IPS DF 4.7 (cell line): ENCODE measurements at regions not wholly inside any gene's neighbourhood (a gene's known extent, or its start where the extent isn't known, plus 50 kb on each side); places are given as distances from the start of the nearest gene placed in this dataset.

ENCODE experiments used
- DNase-seq: peaks from one replicate; pipeline ENCODE4 v3.0.0-alpha.2; 2013; ENCODE audit warnings: low spot score; ENCODE audit errors: extremely low read depth

DNA sequence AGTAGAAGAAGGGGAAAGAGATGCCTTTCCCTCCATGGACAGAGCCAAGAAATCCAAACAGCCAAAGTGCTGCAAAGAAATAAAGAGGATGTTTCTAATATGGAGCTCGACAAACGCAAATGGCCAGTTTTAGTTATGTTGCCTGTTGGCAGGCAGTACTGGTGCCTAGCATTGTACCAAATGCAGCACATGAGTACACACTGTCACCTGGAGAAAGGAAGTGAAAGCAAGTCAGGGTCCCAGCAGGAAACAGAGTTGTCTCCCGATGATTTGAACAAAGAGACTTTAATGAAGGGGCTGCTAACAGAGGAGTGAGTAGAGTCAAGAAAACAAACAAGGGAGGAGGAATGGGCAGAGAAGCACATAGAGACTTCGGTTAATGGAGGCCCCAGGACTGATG lies 623.0 kb downstream of the BCL11A start:
- DNase-seq = no peak

DNA sequence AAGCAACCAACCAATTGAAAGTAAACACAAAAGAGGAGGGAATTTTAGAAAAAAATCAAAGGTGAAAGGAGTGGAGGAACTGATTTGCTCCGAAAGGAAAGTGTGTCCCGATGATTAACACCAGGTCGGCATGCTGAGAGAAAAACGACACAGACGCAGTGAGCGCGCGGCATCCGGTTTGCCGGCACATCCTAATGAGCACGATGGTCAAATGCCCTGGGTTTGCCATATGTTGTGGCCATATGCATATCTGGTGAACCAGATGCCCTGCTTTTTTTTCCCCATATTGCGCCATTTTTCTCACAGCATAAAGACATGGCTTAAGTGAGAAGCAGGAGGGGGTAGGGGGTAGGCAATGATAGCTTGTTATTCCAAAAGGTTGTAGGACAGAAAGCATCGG lies 626.7 kb downstream of the BCL11A start:
- DNase-seq = no peak

DNA sequence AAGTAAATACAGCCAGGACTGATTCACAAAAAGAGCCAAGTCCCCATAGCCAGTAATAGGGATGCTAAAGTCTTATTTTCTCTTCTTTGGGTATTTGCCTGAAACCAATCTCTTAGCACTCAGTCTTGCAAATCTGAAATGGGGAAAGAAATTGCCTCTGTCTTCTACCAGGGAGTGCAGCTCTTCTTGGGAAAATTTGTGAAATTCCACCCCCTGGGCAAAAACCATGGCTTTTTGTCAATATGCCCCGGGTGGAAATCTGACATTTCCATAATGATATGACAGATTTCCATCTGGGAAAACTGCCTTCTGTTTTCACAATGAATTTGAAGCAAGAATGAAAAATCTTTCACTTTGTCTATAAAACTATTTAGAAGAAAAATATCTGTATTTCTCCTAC lies 628.1 kb downstream of the BCL11A start:
- DNase-seq = no peak

DNA sequence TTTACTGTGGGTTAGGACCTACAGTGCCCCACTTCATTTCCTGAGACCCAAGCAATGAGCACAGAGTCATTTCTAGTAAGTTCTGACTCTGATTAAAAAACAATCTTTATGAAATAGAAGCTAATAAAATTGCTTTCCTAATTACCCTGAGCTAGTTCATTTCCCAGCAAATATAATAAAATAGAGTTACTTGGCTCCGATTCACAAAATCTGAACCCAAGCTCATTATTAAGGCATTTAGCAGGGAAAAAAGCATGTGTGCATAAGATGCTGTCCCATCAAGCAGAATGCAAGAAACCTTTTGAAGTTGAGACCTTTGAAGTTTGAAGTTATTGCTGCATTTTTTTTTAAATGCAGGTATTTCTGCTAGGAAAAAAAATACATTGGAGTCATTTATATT lies 629.1 kb downstream of the BCL11A start:
- DNase-seq = no peak

DNA sequence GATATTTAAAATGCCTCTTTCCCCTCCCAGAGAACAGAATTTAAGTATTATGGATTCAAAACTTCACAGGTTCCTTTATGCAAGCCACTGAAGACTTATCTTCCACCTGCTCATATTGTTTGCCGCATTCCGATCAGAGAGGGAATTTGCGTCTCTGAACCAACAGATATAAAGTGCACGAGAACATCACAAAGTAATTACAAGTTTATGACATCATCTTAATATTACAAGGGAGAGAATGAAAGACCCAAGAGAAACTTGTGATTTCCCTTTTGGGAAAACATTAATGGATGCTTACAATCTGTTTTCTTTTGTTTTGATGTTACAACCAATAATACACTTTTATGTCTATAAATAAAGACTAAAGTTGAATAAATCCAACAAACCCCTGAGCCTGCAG lies 631.0 kb downstream of the BCL11A start:
- DNase-seq = no peak

DNA sequence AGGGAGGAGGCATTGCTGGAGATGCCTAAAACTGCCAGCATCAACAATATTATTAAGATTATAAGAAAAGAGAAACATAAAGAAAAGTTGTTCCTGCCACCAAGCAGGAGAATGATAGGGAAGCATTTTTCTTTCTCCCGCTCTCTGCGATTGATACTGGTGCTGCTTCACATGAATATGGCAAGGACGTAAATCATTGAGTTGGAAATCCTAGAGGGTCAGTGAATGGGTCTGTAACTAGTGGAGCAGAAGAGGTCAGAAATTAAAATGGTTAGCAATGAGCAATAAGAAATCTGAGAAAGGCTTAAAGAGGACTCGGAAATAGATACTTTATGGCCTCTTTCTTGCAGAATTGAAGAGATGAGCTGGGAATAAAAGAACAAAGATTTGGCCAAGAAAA lies 631.7 kb downstream of the BCL11A start:
- DNase-seq = no peak

DNA sequence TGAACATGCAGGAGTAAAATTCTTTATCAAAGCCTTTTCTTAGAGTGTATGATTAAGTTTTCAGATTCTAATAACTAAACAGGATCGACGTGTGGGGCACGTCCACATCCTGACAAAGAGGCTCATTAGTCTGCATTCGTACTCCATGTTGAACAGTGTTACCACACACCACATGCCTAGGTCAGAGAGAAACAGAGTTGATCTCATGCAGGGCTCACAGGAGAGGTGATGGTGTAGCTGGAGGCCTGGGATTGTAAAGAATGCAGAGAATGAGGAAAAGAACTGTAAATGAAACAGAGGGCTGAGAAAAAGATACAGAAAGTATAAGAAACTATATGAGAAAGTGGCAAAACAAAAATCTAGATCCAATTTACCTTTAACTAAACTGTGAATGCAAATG lies 632.5 kb downstream of the BCL11A start:
- DNase-seq = no peak

DNA sequence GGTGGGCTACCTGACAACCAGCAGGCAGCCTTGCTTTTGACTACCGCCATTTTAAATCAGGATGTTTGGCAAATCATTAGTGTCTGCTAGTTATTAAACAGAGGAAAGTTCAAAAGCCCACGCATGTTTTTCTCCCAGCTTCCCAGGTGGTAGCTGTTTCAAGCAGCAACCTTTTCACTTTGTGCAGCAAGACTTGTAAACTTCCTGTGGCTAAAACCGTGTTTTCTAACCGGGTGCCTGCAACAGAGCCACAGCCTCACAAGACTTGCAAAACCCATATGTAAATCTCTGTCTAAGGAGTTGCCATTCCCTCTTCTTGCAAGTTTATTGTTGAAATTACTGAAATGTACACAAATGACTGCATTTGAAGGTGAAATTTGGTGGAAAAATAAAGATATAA lies 633.1 kb downstream of the BCL11A start:
- no peak for DNase-seq

DNA sequence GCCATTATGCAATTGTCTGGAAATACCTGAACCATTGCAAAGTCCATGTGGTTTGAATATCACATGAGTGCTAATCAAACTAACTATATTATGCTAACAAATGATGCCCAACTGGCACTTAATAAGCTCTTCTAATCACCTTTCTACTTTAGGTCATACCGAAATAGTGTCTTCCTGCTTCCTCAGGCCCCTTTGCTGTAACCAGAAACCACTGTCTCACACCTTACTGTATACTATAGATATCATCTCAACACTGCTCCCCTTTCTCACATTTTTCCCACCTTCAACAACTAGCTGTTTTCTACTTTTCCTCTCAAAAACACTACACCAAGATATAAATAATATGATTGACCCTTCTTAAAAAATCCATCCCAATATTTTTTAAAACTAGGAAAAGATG lies 633.9 kb downstream of the BCL11A start:
- DNase-seq = no peak

DNA sequence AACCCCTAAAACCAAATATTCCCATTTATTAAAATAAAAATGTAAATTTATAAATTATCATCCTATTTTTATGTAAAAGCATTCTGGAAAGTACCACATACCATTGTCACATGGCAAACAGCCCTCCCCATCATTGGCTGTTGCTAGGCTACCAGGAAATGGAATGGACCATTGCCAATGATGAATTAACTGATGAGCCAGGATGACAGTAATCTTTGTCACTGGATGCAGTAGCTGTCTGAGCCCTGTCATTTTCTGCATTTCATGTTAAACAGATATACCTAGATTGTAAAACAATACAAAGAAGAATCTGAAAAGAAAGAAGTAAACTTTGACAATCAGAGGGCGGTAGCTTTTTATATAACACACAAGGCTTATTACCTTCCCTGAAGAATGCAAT lies 641.4 kb downstream of the BCL11A start:
- DNase-seq = no peak

DNA sequence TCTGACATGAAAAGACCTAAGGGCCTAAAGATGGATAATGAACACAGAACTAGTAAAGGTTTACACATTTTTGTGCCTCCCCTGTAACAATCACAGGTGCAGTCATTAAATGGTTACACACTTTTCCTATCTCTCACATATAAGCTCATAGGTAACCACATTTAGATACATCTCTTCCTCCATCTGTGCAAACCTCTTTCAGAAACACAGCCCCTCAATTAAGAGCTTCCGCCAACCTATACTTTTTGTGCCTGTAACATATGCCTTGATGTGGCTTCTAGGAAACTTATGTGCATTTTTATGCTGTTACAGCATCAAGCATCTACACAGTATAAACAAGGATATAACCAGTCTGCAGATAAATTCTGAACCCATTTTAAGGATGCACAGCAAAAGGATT lies 643.3 kb downstream of the BCL11A start:
- no peak for DNase-seq

DNA sequence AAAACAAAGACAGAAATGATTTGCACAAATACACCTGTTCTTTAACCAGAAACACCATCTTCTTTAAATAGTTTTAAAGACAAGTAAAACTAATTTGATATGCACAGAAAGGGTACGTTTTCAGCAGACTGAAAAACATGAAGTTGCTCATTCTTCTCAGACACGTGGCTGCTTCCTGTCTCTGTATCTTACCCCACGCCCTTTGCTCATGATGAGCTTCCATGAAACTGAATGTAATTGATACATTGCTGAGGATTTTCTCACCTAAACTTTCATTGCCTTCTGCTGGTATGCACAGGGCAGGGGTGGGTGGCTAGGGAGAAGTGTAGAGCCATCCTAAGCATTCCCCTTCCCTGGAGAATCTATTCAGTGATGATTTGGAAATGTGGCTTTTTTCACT lies 644.3 kb downstream of the BCL11A start:
- DNase-seq = no peak

DNA sequence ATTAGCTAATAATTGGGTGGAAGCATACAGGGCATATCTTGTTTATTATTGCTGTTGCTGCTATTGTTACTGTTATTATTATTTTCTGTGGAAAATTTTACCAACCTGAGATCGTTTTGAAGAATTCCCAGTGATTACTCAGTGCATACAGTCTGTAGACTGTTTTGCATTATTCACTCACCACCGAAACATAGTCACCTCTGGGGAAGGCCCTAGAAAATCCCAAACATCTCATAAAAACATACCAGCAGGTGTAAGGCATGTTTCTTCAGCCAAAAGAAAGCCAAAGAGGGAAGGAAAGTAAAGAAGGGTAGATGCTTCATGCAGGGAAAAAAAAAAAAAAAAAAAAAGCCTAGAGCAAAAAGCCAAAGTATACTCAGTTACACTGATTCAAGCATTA lies 647.7 kb downstream of the BCL11A start:
- DNase-seq = no peak

DNA sequence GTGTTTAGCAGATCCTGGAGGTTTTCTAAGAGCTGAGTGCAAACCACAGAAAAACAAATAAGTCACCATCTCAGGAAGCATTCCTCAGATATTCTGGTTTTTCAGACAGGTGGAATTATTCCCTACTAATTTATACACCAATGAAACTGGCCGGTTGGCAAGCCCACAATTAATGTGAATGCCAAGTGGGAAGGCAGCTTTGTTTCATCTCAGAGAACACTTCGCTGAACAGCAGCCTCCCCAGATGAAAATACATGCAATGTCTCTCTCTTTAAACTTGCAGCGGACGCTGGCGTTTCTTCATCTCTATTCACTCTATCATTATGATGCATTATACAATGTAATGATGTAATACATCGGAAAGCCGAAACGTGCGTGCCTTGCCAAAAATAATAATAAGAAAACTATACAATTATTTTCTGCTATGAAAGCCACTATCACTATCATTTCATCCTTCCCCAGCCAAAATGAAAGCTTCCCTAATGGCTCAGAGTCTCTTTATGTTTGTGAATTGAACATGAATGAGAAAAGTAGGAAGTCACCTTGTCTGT lies 649.4 kb downstream of the BCL11A start:
- no peak for DNase-seq

DNA sequence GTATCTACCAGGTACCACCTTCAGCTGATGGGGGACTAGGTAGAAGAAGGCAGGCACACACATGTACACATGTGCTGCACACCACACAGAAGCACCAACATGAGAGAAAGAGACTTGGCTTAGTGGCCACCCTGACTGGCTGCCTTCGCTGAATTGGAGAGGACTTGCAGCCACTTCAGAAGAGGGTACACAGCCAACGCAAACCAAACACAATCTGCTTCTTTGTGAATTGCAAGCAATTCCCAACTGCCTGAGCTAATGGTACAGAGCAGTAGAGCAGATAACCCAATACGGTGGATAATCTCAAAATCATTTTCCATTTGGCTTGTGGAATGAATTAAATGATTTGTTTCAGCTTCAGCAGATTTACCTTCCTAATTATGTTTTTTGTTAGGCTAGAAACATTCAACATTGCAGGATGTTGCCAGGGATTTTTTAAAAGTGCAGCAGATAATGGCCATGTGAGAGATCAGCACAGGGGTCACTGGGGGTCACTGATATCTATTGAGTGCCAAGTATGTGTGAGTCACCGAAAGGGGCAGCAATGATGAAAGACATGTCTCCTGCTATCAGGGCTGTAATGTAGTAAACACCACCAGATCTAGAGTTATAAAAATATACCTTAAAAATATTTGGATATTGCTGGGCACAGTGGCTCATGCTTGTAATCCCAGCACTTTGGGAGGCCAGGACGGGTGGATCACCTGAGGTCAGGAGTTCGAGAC lies 652.6 kb downstream of the BCL11A start:
- DNase-seq = no peak

DNA sequence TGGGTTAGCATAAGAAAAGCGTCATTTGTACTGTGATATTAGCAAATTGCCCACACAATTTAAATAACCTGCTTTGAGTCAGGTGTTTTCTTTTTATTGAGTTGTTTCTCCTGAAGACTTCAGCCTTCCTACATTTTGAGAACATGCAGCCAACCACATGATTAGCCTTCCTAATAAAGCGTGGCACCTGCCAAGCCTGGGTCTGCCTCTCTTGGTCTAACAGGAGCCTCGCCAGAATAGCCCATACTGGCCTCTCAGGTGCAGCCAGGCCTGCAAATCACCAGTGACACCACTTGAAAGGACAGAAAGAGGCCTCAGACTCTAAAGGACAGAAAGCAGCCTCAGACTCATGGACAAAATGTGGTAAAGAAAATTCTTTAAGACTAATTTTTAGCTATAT lies 653.8 kb downstream of the BCL11A start:
- DNase-seq = no peak

DNA sequence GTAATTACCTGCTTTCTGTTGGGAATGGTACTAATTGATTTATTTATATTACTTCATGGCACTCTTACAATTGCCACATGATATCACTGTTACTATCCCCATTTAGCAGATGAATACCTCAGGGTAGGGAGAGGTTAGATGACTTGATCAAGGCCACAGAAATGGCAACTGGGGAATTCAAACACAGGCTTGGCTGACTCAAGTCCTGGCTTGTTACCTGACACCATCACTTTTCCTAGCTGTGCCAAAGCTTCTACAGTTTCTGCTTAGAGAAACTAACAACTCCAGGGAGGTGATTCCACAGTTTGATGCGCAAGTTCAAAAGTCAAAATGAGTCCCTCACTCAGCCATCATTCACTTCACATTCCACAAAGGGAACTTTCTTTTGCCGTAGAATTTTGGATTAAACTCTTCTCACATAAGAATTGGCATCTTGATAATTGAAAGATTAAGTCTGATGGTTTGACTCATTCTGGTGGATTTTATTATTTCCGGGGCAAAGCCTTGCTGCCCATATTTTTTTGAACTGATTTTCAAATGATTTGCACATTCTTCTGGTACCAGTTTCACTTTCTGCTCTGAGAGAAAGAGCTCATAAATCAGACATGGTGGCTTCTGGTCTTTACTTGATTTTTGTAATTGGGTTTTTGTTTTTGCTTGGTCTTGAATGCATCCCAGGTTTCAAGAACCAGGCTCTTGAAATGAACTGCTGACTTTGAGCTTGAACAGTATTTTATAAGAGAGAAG lies 656.8 kb downstream of the BCL11A start:
- DNase-seq = no peak

DNA sequence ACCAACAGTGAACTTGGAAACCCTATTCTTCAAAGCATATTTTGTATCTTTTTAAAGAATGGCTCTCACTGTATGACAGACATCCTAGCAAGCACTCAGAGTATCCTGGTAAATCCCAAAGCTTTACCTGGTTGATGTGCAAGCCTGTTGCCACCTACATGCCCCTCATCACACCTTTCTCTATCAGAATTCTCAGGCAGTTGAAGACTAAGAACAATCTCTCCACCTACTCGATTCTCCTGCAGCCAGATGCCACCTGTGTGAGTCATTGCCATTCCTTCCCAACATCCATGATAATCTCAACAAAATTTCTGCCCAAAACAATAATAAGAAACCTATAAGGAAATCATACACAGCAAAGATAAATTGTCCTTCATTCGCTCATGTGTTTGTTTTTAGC lies 659.8 kb downstream of the BCL11A start:
- DNase-seq = no peak

DNA sequence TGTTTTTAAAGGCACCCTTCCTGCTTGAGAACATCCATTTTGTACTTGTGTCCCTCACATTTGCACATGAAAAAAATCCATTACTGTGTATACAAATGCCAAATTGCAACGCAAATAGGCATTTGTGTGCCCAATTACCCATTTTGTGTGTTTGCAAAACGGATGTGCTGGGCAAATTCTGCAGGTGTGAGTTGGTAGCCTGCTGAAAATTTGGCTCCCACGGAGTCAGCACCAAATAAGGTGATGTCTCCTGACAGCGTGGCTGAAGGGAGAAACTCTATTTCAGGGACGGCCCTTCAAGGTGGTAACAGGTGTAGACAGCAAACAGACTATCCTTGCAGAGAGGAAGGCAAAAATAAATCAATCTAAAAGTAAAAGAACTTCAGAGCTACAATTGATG lies 661.1 kb downstream of the BCL11A start:
- no peak for DNase-seq

DNA sequence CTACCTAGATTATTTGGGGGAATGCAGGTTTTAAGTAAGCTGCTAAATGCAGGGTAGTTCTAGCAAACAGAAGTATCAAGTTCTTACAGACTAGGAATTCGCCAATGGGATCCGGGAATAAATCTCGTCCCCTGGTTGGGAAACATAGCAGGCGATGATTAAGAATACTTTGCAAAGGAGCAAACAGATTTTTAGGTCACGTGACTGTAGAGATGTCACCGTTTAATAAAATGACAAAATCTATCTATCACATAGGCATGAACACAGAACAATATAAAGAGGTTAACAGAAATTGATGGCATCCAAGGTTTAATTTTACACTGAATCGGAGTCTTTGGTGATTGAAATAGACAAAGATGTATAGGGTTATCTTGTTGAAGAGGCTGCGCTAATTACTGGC lies 664.1 kb downstream of the BCL11A start:
- DNase-seq = no peak

DNA sequence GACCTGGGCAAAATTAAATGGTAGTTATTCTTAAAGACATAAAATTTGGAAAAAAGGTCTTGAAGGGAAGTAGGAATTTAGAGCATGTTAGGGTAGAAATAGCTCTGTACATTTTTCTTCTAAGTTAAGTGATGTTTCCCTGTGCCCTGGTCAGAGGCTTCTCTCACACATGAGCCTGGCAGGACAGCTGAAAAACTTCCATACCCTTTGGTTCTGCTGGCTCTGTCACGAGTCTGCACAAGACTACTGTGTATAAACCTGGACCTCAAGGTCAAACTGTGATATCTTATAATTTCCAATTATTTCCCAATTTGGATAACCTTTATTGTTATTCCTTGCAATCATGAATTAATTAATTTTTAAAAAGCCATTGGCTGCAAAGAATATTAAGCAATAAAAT lies 664.7 kb downstream of the BCL11A start:
- DNase-seq = no peak

DNA sequence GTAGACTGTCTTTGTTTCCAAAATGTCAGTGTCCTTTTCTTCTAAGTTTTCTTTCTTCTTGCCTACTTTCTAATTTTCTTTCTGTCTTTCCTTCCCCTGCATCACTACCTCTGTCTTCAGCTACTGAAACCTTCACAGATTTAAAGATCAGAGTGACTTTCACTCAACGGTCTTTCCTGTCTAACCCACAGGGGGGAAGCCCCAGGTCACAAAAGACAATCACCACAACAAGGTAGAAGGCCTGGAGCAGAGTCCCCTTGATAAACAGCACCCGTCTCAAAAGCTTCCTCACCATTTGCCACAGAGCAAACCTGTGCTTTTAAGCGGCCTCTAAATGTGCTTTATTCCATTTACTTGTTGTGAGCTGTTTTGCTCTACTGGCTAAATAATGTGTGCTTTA lies 665.4 kb downstream of the BCL11A start:
- no peak for DNase-seq

DNA sequence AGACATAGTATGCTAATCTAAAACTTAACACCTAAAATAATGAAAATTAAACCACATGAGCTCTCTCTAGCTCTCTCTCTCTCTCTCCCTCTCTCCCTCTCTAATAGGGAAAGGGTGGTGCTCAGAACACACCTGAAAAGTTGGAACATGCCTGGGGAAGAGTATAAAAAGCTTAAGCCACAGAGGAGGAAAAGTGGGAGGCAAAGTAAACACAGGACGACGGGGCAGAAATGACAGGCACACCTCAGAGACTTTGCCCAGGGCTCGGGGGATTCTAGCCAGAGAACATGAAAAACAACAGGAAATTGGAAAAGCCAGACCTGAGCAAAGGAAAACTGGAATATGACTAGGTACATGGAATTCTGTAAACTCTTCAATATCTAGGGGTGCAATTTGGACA lies 666.1 kb downstream of the BCL11A start:
- DNase-seq = no peak
